Neutrophil (primary cell): ENCODE measurements at regions not wholly inside any gene's neighbourhood (a gene's known extent, or its start where the extent isn't known, plus 50 kb on each side); places are given as distances from the start of the nearest gene placed in this dataset.

ENCODE experiments used
- H3K27ac ChIP-seq: fragments of 200-600 bp; sonication (generic); 2 replicates; pipeline ENCODE4 v1.5.1; 2016; ENCODE audit warnings: mild to moderate bottlenecking, moderate library complexity
- H3K27me3 ChIP-seq: fragments of 200-600 bp; sonication (generic); 2 replicates; pipeline ENCODE4 v1.6.0; 2016; ENCODE audit warnings: mild to moderate bottlenecking
- H3K36me3 ChIP-seq: fragments of 200-600 bp; sonication (generic); 2 replicates; pipeline ENCODE4 v1.5.1; 2017
- H3K4me1 ChIP-seq, 2 experiments: fragments of 200-600 bp in 1 of 2; sonication (generic) in 1 of 2; 1 replicate in 1 of 2; 2 replicates in 1 of 2; pipeline versions ENCODE4 v1.5.1 to v1.6.1; 2013 to 2016; ENCODE audit warnings: low read depth in 1 of 2, low read length in 1 of 2, mild to moderate bottlenecking in 1 of 2, moderate library complexity in 1 of 2; ENCODE audit not compliant: control insufficient read depth in 1 of 2, insufficient read depth in 1 of 2
- H3K4me3 ChIP-seq, 2 experiments: fragments of 200-600 bp in 1 of 2; sonication (generic) in 1 of 2; 1 replicate in 1 of 2; 2 replicates in 1 of 2; pipeline ENCODE4 v1.5.1; 2013 to 2016; ENCODE audit warnings: low read depth in 1 of 2, low read length in 1 of 2, mild to moderate bottlenecking in 1 of 2, moderate library complexity in 1 of 2
- H3K9me3 ChIP-seq: fragments of 200-600 bp; sonication (generic); 2 replicates; pipeline ENCODE4 v1.5.1; 2016
- TF ChIP-seq, protein P1 (sequence below): fragments of 200-600 bp; sonication (generic); IDR thresholded peaks from 2 replicates; pipeline ENCODE4 v1.5.1; 2016; ENCODE audit warnings: antibody characterized with exemption

DNA sequence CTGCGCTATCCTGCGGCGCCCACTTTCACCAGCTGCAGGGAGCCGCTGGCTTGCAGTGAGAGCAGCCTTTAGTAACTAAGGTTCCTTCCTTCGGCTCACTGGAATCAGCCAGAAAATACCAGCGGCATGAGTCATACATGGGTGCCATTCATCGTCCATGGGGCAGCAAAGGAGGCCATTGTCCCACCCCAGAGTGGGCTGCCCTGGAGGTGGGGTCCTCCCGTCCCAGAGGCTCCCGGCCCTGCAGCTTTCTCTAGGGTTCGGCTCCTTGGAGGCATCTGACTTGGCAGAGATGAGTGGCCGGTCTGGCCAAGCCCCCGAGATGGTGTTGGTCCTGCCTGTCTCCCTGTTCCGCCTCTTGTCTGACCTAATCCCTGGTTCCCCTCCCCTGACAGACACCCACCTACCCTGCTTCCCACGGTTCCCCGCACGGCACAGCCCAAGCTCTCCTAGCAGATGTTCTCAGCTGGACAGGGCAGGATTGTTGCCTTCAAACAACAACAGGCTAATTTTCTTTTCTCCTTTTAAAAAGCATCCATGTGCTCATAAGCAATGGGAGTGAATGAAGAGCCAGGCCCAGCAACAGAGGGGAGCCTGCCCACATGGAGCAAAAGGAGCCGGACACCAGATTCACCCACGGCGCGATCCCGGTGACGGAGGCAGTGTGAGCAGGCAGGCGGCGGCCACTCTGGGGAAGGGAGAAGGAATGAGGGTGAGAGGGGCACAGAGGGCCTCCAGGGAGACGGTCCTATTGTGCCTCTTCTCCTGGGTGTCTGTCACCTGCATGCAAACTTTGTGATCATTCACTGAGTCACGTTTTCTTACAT lies 97.0 kb upstream of the COL5A1 start:
- Histone ChIP-seq H3K27me3 (peaks cover 30% of the 10 kb centered on the region), H3K4me3 (no peak overlapping the region), H3K4me1 (no peaks in the 10 kb centered on the region), H3K36me3 (no peaks in the 10 kb centered on the region), H3K9me3 (no peaks in the 10 kb centered on the region), H3K27ac (no peak overlapping the region)
- TF ChIP-seq, protein P1, sequence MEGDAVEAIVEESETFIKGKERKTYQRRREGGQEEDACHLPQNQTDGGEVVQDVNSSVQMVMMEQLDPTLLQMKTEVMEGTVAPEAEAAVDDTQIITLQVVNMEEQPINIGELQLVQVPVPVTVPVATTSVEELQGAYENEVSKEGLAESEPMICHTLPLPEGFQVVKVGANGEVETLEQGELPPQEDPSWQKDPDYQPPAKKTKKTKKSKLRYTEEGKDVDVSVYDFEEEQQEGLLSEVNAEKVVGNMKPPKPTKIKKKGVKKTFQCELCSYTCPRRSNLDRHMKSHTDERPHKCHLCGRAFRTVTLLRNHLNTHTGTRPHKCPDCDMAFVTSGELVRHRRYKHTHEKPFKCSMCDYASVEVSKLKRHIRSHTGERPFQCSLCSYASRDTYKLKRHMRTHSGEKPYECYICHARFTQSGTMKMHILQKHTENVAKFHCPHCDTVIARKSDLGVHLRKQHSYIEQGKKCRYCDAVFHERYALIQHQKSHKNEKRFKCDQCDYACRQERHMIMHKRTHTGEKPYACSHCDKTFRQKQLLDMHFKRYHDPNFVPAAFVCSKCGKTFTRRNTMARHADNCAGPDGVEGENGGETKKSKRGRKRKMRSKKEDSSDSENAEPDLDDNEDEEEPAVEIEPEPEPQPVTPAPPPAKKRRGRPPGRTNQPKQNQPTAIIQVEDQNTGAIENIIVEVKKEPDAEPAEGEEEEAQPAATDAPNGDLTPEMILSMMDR, result no peak

DNA sequence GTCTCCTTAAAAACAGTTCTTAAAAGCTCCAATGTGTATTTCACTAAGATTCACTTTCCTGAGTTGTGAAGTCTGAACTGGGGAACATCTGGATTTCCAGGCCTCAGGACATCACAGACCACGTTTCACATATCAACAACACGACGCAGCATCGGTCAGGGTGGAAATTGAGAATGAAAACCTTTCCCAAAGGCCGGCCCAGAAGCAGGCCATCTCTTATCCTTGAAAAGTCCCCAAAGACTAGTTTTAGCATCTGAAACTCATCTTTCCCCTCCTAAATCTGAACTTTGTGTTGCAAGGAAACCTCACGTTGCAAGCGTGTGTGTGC lies 96.4 kb upstream of the COL5A1 start:
- TF ChIP-seq, protein P1, result no peak
- Histone ChIP-seq H3K36me3 (no peaks in the 10 kb centered on the region), H3K9me3 (no peaks in the 10 kb centered on the region), H3K27me3 (peaks cover 30% of the 10 kb centered on the region), H3K4me1 (no peaks in the 10 kb centered on the region), H3K4me3 (no peak overlapping the region), H3K27ac (no peak overlapping the region)

DNA sequence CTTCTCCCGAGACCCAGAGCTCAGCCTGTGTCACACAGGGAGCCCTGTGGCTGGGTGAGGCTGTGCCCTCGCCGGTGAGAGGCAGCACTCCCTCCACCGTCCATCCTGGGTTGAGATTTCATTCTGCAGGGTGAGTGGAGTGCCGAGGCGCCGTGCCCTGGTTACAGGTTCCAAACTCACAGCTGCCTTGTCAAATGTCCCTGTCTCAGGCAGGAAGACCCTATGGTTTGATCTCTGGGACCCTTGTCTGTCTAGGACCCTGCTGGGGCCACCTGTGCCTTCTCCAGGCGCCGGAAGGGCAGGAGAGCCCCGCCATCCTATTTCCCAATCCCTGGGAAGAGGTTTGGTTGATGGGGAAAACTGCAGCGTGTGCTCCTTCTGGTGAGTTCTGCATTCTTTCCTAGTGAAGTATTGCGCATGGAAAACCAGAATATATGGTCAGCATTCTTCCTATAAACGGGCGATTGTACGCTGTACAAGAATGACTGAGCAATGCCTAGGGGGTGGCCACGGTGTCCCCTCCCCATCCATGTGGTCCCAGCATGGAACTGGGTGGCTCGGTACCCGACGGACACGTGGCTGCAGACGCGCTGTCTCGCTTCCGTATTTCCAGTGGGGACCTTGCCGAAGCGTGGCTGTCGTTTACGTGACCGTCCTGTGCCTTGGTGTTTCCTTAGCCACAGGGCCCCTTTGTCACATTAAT lies 95.9 kb upstream of the COL5A1 start:
- peaks cover 34% of the 10 kb centered on the region for H3K27me3 ChIP-seq
- H3K9me3 ChIP-seq, result no peaks in the 10 kb centered on the region
- H3K4me3 ChIP-seq, result no peak overlapping the region
- H3K36me3 ChIP-seq, result no peaks in the 10 kb centered on the region
- TF ChIP-seq, protein P1, result no peak
- H3K4me1 ChIP-seq, result no peaks in the 10 kb centered on the region
- no peak overlapping the region for H3K27ac ChIP-seq

DNA sequence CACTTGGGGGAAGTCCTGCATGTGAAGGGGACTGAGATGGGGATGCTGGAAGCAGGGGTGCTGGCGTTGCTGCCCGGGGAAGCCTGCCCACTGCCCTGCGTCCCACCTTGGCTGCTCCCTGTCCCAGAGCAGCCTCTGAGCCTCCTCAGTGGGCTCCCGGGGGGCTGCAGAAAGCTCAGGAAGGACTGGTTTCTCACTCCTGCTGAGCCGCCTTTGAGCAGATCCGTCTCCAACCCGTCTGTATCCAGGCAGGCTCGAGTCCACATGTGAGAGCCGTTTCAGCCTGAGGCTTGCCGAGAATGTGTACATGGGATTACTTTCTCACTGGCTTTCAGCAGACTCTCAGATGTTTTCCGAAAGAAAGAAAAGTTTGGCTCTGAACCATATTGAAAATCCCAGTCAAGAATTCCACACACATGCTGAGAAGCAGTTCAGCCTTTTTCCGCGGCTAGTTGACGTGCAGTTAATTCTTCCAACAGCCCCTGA lies 95.3 kb upstream of the COL5A1 start:
- Histone ChIP-seq H3K4me1 (no peaks in the 10 kb centered on the region), H3K27me3 (peaks cover 40% of the 10 kb centered on the region), H3K4me3 (no peak overlapping the region), H3K9me3 (no peaks in the 10 kb centered on the region), H3K27ac (no peak overlapping the region), H3K36me3 (no peaks in the 10 kb centered on the region)
- TF ChIP-seq, protein P1, result no peak

DNA sequence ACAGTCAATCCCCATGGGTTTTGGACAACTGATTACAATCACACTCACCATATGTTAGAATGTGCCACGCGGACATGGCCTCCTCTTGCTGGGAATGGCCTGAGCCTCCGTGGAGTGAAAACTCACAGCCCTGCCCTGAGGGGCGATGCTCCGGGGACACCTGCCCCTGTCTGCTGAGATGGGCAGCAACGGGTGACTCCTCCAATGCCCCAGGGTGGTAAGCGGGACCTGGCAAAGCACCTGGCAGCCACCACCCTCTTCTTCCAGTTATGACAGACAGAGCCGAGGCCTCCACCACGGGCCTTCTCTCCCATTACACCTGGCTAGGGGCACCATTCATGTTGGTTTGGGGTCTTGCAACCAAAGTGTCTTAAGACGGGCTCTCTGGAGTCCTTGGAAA lies 94.9 kb upstream of the COL5A1 start:
- Histone ChIP-seq H3K27ac (no peak overlapping the region), H3K27me3 (peaks cover 41% of the 10 kb centered on the region), H3K4me1 (no peaks in the 10 kb centered on the region), H3K36me3 (no peaks in the 10 kb centered on the region), H3K4me3 (no peak overlapping the region), H3K9me3 (no peaks in the 10 kb centered on the region)
- TF ChIP-seq, protein P1, result no peak
